ENCODE measurements at regions not wholly inside any gene's neighbourhood (a gene's known extent, or its start where the extent isn't known, plus 50 kb on each side); places are given as distances from the start of the nearest gene placed in this dataset.

DNA sequence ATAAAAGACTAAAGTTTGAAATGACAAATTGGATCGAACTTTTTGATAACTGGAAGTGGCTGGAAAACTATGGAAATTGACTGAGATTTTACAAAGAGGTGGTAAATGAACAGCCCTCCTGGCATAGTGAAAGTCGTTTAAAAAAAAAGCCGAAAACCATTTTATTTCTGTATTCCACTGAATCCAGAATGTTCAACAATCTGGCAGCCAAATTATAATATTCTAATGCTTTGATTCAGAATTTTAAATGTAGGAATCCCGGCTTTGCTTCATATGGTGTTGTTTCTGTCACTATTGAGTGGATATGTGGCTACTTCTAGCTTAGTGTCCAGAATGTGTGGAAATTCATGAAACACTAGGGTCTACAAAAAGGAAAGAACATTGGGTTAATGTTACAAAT lies 208.9 kb upstream of the DCBLD2 start:
- Mint-ChIP-seq H3K27me3 (ENCODE audit: low read depth) (peaks cover 7% of the 10 kb centered on the region), H3K9me3 (peaks cover 0 to 2% of the 10 kb centered on the region in 2 donors), H3K4me3 (no peak overlapping the region), H3K36me3 (ENCODE audit: insufficient read depth in 2 of 2) (no peaks in the 10 kb centered on the region), H3K4me1 (ENCODE audit: low read depth) (no peaks in the 10 kb centered on the region), H3K27ac (no peak overlapping the region)
- DNase-seq: no peak
- ATAC-seq (replicated peaks in 1 of 2): no peak

GRCh38 chr3:99108508-99108907 lies 207.0 kb upstream of the DCBLD2 start:
- Mint-ChIP-seq H3K27me3 (ENCODE audit: low read depth) (peaks cover 12% of the 10 kb centered on the region), H3K4me1 (ENCODE audit: low read depth) (no peaks in the 10 kb centered on the region), H3K36me3 (ENCODE audit: insufficient read depth in 2 of 2) (no peaks in the 10 kb centered on the region), H3K27ac (no peak overlapping the region), H3K9me3 (peaks cover 0 to 2% of the 10 kb centered on the region in 2 donors), H3K4me3 (no peak overlapping the region)
- ATAC-seq (replicated peaks in 1 of 2): no peak
- DNase-seq: no peak

- no peaks in the 10 kb centered on the region for H3K9me3 Mint-ChIP-seq
- no peak for DNase-seq
- no peaks in the 10 kb centered on the region for H3K27me3 Mint-ChIP-seq (ENCODE audit: low read depth)
- H3K4me3 Mint-ChIP-seq: no peak overlapping the region
- H3K27ac Mint-ChIP-seq: no peak overlapping the region
- no peak for ATAC-seq (replicated peaks in 1 of 2)
- no peaks in the 10 kb centered on the region for H3K36me3 Mint-ChIP-seq (ENCODE audit: insufficient read depth in 2 of 2)
- H3K4me1 Mint-ChIP-seq (ENCODE audit: low read depth): no peaks in the 10 kb centered on the region
Observed at GRCh38 chr3:99094606-99095005, 193.1 kb upstream of the DCBLD2 start.

GRCh38 chr3:99087277-99087676 lies 185.8 kb upstream of the DCBLD2 start:
- Mint-ChIP-seq H3K9me3 (peaks cover 0 to 2% of the 10 kb centered on the region in 2 donors), H3K27ac (no peak overlapping the region), H3K27me3 (ENCODE audit: low read depth) (no peaks in the 10 kb centered on the region), H3K4me1 (ENCODE audit: low read depth) (no peaks in the 10 kb centered on the region), H3K4me3 (no peak overlapping the region), H3K36me3 (ENCODE audit: insufficient read depth in 2 of 2) (no peaks in the 10 kb centered on the region)
- no peak for ATAC-seq (replicated peaks in 1 of 2)
- no peak for DNase-seq

DNA sequence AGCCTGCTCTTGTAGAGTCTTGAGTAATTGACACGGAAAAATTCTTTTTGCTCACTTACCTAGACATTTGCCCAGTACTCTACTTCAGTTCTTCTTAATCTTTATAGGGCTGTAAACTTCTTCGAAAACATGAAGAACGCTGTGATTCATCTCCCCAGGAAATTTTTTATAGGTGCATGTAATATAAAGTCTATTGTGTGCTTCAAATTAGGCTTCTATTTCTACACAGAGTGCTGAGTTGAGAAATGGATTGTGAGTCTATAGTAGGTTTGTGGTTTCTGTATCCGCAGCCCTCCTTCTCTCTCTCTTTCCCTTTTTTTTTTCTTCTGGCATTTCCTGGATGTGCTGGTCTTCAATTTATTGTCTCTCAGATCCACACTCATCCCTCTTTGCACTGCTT lies 183.3 kb upstream of the DCBLD2 start:
- Mint-ChIP-seq H3K36me3 (ENCODE audit: insufficient read depth in 2 of 2) (no peaks in the 10 kb centered on the region), H3K4me3 (no peak overlapping the region), H3K9me3 (peaks cover 0 to 2% of the 10 kb centered on the region in 2 donors), H3K27me3 (ENCODE audit: low read depth) (no peaks in the 10 kb centered on the region), H3K4me1 (ENCODE audit: low read depth) (no peaks in the 10 kb centered on the region), H3K27ac (no peak overlapping the region)
- ATAC-seq (replicated peaks in 1 of 2): no peak
- no peak for DNase-seq

DNA sequence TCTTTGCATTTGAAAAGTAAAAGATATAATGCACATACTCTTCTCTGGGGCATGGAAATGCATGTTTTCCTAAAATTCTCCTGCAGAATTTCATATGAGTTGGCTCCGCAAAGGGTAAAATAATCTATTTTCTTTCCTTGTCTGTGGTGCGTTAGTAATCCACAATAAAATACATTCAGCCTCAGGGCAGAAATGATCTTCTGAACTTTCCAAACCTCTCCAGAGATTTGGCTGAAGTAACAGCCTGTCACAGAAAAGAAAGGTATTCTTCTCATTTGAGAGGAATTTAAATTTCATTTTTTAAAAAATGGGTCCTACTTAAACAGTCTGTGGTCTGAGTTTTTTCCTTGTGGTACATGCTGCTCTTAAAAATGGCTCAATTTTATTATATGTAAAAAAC lies 182.7 kb upstream of the DCBLD2 start:
- Mint-ChIP-seq H3K27me3 (ENCODE audit: low read depth) (no peaks in the 10 kb centered on the region), H3K36me3 (ENCODE audit: insufficient read depth in 2 of 2) (no peaks in the 10 kb centered on the region), H3K4me3 (no peak overlapping the region), H3K9me3 (peaks cover 0 to 2% of the 10 kb centered on the region in 2 donors), H3K27ac (no peak overlapping the region), H3K4me1 (ENCODE audit: low read depth) (no peaks in the 10 kb centered on the region)
- ATAC-seq (replicated peaks in 1 of 2) (no peak), DNase-seq (no peak)

- H3K4me1 Mint-ChIP-seq (ENCODE audit: low read depth): no peaks in the 10 kb centered on the region
- DNase-seq (no peak), ATAC-seq (replicated peaks in 1 of 2) (no peak)
- no peak overlapping the region for H3K27ac Mint-ChIP-seq
- H3K36me3 Mint-ChIP-seq (ENCODE audit: insufficient read depth in 2 of 2): no peaks in the 10 kb centered on the region
- no peaks in the 10 kb centered on the region for H3K27me3 Mint-ChIP-seq (ENCODE audit: low read depth)
- H3K4me3 Mint-ChIP-seq: no peak overlapping the region
- H3K9me3 Mint-ChIP-seq: peaks cover 1 to 2% of the 10 kb centered on the region in 2 donors
Observed at GRCh38 chr3:99071096-99071495, 169.6 kb upstream of the DCBLD2 start.

- Mint-ChIP-seq H3K4me3 (no peak overlapping the region), H3K36me3 (ENCODE audit: insufficient read depth in 2 of 2) (no peaks in the 10 kb centered on the region), H3K27ac (no peak overlapping the region), H3K4me1 (ENCODE audit: low read depth) (no peaks in the 10 kb centered on the region), H3K27me3 (ENCODE audit: low read depth) (peaks cover 9% of the 10 kb centered on the region), H3K9me3 (peaks cover 1 to 2% of the 10 kb centered on the region in 2 donors)
- ATAC-seq (replicated peaks in 1 of 2): no peak
- no peak for DNase-seq
Observed at GRCh38 chr3:99069973-99070372, 168.5 kb upstream of the DCBLD2 start.

- Mint-ChIP-seq H3K4me3 (no peak overlapping the region), H3K9me3 (peaks cover 0 to 2% of the 10 kb centered on the region in 2 donors), H3K4me1 (ENCODE audit: low read depth) (no peaks in the 10 kb centered on the region), H3K36me3 (ENCODE audit: insufficient read depth in 2 of 2) (no peaks in the 10 kb centered on the region), H3K27ac (no peak overlapping the region), H3K27me3 (ENCODE audit: low read depth) (peaks cover 9% of the 10 kb centered on the region)
- no peak for ATAC-seq (replicated peaks in 1 of 2)
- DNase-seq: no peak
Observed at GRCh38 chr3:99066863-99067262, 165.4 kb upstream of the DCBLD2 start.

DNA sequence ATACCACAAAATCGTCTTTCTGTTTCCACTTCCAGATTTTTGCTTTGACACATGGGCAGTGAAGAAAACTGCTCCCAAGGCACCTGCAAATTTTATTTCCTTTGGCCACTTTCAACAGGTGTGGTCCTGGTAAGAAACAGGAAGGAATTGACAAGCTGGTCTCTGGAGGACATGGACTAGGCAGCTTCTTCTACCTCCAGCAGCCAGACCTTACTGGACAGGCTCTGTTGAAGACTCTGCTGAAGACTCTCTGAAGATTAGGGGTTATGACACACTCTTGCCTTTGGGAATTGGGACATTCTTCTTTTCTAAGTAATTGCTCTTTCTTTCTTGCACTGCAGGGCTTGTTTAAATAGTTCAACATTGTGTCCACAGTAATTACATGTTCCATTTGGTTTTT lies 147.7 kb upstream of the DCBLD2 start:
- H3K27me3 Mint-ChIP-seq (ENCODE audit: low read depth): no peaks in the 10 kb centered on the region
- H3K9me3 Mint-ChIP-seq: peaks cover 0 to 2% of the 10 kb centered on the region in 2 donors
- no peak for DNase-seq
- no peaks in the 10 kb centered on the region for H3K4me1 Mint-ChIP-seq (ENCODE audit: low read depth)
- H3K27ac Mint-ChIP-seq: no peak overlapping the region
- H3K4me3 Mint-ChIP-seq: no peak overlapping the region
- no peaks in the 10 kb centered on the region for H3K36me3 Mint-ChIP-seq (ENCODE audit: insufficient read depth in 2 of 2)
- ATAC-seq (replicated peaks in 1 of 2): no peak

GRCh38 chr3:99041747-99042146 lies 140.3 kb upstream of the DCBLD2 start:
- Mint-ChIP-seq H3K27me3 (ENCODE audit: low read depth) (no peaks in the 10 kb centered on the region), H3K27ac (no peak overlapping the region), H3K4me3 (no peak overlapping the region), H3K9me3 (peaks cover 3 to 9% of the 10 kb centered on the region in 2 donors), H3K36me3 (ENCODE audit: insufficient read depth in 2 of 2) (no peaks in the 10 kb centered on the region), H3K4me1 (ENCODE audit: low read depth) (no peaks in the 10 kb centered on the region)
- DNase-seq (no peak), ATAC-seq (replicated peaks in 1 of 2) (no peak)

- DNase-seq: no peak
- no peak for ATAC-seq (replicated peaks in 1 of 2)
- H3K4me3 Mint-ChIP-seq: no peak overlapping the region
- H3K4me1 Mint-ChIP-seq (ENCODE audit: low read depth): no peaks in the 10 kb centered on the region
- peaks cover 2 to 4% of the 10 kb centered on the region in 2 donors for H3K9me3 Mint-ChIP-seq
- H3K27me3 Mint-ChIP-seq (ENCODE audit: low read depth): no peaks in the 10 kb centered on the region
- peaks cover 1 to 5% of the 10 kb centered on the region in 2 donors for H3K36me3 Mint-ChIP-seq (ENCODE audit: insufficient read depth in 2 of 2)
- H3K27ac Mint-ChIP-seq: no peak overlapping the region
Observed at GRCh38 chr3:99031778-99032177, 130.3 kb upstream of the DCBLD2 start.

DNA sequence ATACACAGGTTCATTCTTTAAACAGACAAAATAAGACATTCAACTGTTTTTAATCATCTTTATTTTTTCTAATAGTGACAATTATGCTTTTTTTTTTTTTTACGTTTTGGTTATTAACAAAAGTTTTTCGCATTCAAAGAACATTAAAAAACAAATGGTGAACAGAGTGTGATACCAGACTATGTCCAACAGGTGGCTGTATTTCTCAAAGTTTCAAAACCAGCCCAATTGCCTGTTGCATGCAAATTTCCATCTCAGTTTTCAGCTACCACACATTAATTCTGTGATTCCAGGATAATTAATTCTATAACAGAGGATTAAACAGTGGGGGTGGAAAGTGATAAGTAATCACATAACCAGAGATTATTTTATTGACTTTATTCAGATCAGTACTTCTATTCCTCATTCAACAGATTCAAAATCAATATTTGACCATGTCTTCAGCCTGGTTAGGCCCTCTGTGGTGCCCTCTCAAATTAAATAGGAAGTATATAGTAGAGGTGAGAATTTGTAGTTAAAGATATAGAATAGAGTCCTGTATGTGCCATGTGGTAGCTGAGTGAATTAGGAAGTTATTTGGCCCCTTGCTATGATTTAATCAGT lies 122.2 kb upstream of the DCBLD2 start:
- H3K27me3 Mint-ChIP-seq (ENCODE audit: low read depth): peaks cover 8% of the 10 kb centered on the region
- ATAC-seq (replicated peaks in 1 of 2) (no peak), DNase-seq (no peak)
- H3K9me3 Mint-ChIP-seq: peaks cover 2 to 4% of the 10 kb centered on the region in 2 donors
- H3K4me1 Mint-ChIP-seq (ENCODE audit: low read depth): no peaks in the 10 kb centered on the region
- no peak overlapping the region for H3K27ac Mint-ChIP-seq
- no peak overlapping the region for H3K4me3 Mint-ChIP-seq
- peaks cover 1 to 5% of the 10 kb centered on the region in 2 donors for H3K36me3 Mint-ChIP-seq (ENCODE audit: insufficient read depth in 2 of 2)

GRCh38 chr3:99021466-99021865 lies 120.0 kb upstream of the DCBLD2 start:
- Mint-ChIP-seq H3K4me3 (no peak overlapping the region), H3K27me3 (ENCODE audit: low read depth) (peaks cover 7% of the 10 kb centered on the region), H3K9me3 (no peaks in the 10 kb centered on the region), H3K27ac (no peak overlapping the region), H3K36me3 (ENCODE audit: insufficient read depth in 2 of 2) (no peaks in the 10 kb centered on the region), H3K4me1 (ENCODE audit: low read depth) (no peaks in the 10 kb centered on the region)
- ATAC-seq (replicated peaks in 1 of 2): no peak
- DNase-seq: no peak

Data from activated T-cell treated with anti-CD3 and anti-CD28 coated beads, Interleukin-2, amount 50 U/mL, for 72 hours (primary cell).